ENCODE measurements at regions not wholly inside any gene's neighbourhood (a gene's known extent, or its start where the extent isn't known, plus 50 kb on each side); places are given as distances from the start of the nearest gene placed in this dataset.

- TF ChIP-seq EZH2phosphoT487 (IDR thresholded peaks at IDR 0.05; ENCODE audit: unreplicated experiment): no peak
- TF ChIP-seq ZNF114 (CRISPR knock-in tag; IDR thresholded peaks at IDR 0.05): no peak
- TF ChIP-seq EZH2 (IDR thresholded peaks at IDR 0.05; ENCODE audit: low read depth, unreplicated experiment): no peak
- no peak for TF ChIP-seq CREB1 (CRISPR knock-in tag; IDR thresholded peaks at IDR 0.05; ENCODE audit: low read depth)
- no peak for TF ChIP-seq JUNB (IDR thresholded peaks at IDR 0.05; ENCODE audit: unreplicated experiment)
- TF ChIP-seq ZNF331 (CRISPR knock-in tag; IDR thresholded peaks at IDR 0.05; ENCODE audit: low read depth): no peak
- TF ChIP-seq POLR2AphosphoS5 (IDR thresholded peaks at IDR 0.05; ENCODE audit: low read depth): no peak
- no peak for TF ChIP-seq CTCF (conservative IDR thresholded peaks at IDR 0.05; ENCODE audit: low read depth in 2 of 2)
- no peak for TF ChIP-seq ETS1 (IDR thresholded peaks at IDR 0.05)
- TF ChIP-seq NANOG (IDR thresholded peaks at IDR 0.05; ENCODE audit: borderline replicate concordance): no peak
Observed at GRCh38 chr11:70594031-70594430, 195.7 kb downstream of the CTTN start (continued).

GRCh38 chr11:70594606-70595005, 196.3 kb downstream of the CTTN start:
- ATAC-seq: no peak
- Histone ChIP-seq H3F3A (replicated peaks; ENCODE audit: low read depth) (no peaks in the 10 kb centered on the region), H3K79me2 (replicated peaks; ENCODE audit: insufficient read depth) (peaks cover 5% of the 10 kb centered on the region; the same call in 1 of the 2 replicates), H3K4me3 (no peak overlapping the region), H3K27ac (ENCODE audit: low read depth) (no peak overlapping the region), H3K27me3 (ENCODE audit: insufficient read depth) (no peaks in the 10 kb centered on the region), H3K36me3 (ENCODE audit: insufficient read depth) (no peaks in the 10 kb centered on the region), H2AFZ (no peak overlapping the region), H3K4me1 (ENCODE audit: insufficient read depth) (no peaks in the 10 kb centered on the region), H3K4me2 (no peak overlapping the region), H3K9me2 (ENCODE audit: insufficient read depth) (no peaks in the 10 kb centered on the region), H4K20me1 (replicated peaks; ENCODE audit: insufficient read depth) (peaks cover 9% of the 10 kb centered on the region; the same call in 1 of the 2 replicates)
- Mint-ChIP-seq H3K9me3 (no peaks in the 10 kb centered on the region), H3K4me1 (peaks cover 18% of the 10 kb centered on the region), H3K27ac (no peak overlapping the region), H3K36me3 (ENCODE audit: low read depth) (peaks cover 6% of the 10 kb centered on the region), H3K27me3 (ENCODE audit: insufficient read depth, low read depth, poor library complexity) (peaks cover 11% of the 10 kb centered on the region), H3K4me3 (no peak overlapping the region)
- DNase-seq (ENCODE audit: low spot score): no peak
- TF ChIP-seq ZNF462 (CRISPR knock-in tag; IDR thresholded peaks at IDR 0.05) (no peak), POLR2AphosphoS5 (IDR thresholded peaks at IDR 0.05; ENCODE audit: low read depth) (no peak), EZH2 (IDR thresholded peaks at IDR 0.05; ENCODE audit: low read depth, unreplicated experiment) (no peak), ZNF331 (CRISPR knock-in tag; IDR thresholded peaks at IDR 0.05; ENCODE audit: low read depth) (no peak), STAT1 (IDR thresholded peaks at IDR 0.05; ENCODE audit: unreplicated experiment) (no peak), CREB1 (CRISPR knock-in tag; IDR thresholded peaks at IDR 0.05; ENCODE audit: low read depth) (no peak), NANOG (IDR thresholded peaks at IDR 0.05; ENCODE audit: borderline replicate concordance) (no peak), CTCF (conservative IDR thresholded peaks at IDR 0.05; ENCODE audit: low read depth in 2 of 2) (no peak), ETS1 (IDR thresholded peaks at IDR 0.05) (no peak), JUNB (IDR thresholded peaks at IDR 0.05; ENCODE audit: unreplicated experiment) (no peak), ZNF114 (CRISPR knock-in tag; IDR thresholded peaks at IDR 0.05) (no peak)

All from GM23338 (cell line).